GM23338 (cell line): ENCODE measurements at regions not wholly inside any gene's neighbourhood (a gene's known extent, or its start where the extent isn't known, plus 50 kb on each side); places are given as distances from the start of the nearest gene placed in this dataset.

Experiments used
- ATAC-seq: fragments of 200-7000 bp; cut with Tn5 transposase; 3 replicates; pipeline ENCODE4 v1.9.1; 2020
- DNase-seq: peaks from one replicate; pipeline ENCODE4 v3.0.0-alpha.2; 2015; ENCODE audit warnings: low spot score
- H2AFZ ChIP-seq: fragments of 200-600 bp; sonication (generic); 2 replicates; pipeline ENCODE4 v1.8.0; 2016; ENCODE audit warnings: antibody characterized with exemption, mild to moderate bottlenecking, moderate library complexity
- H3F3A ChIP-seq: fragments of 200-600 bp; sonication (generic); replicated peaks from 2 replicates; pipeline ENCODE4 v1.8.0; 2017; ENCODE audit warnings: antibody characterized with exemption, mixed run types, low read depth
- H3K27ac ChIP-seq: fragments of 200-600 bp; sonication (generic); 2 replicates; pipeline ENCODE4 v1.6.1; 2016; ENCODE audit warnings: low read depth
- H3K27me3 ChIP-seq: fragments of 200-600 bp; sonication (generic); 2 replicates; pipeline ENCODE4 v1.8.0; 2016; ENCODE audit warnings: mild to moderate bottlenecking, mixed run types, moderate library complexity; ENCODE audit not compliant: insufficient read depth
- H3K36me3 ChIP-seq: fragments of 200-600 bp; sonication (generic); 2 replicates; pipeline ENCODE4 v1.8.0; 2016; ENCODE audit warnings: mild to moderate bottlenecking; ENCODE audit not compliant: insufficient read depth
- H3K4me1 ChIP-seq: fragments of 200-600 bp; sonication (generic); 2 replicates; pipeline ENCODE4 v1.8.0; 2016; ENCODE audit warnings: mild to moderate bottlenecking, moderate library complexity; ENCODE audit not compliant: insufficient read depth
- H3K4me2 ChIP-seq: fragments of 200-600 bp; sonication (generic); 2 replicates; pipeline ENCODE4 v1.7.1; 2017; ENCODE audit warnings: mixed run types
- H3K4me3 ChIP-seq: fragments of 200-600 bp; sonication (generic); 2 replicates; pipeline ENCODE4 v1.6.1; 2016; ENCODE audit warnings: mixed run types
- H3K79me2 ChIP-seq: fragments of 200-600 bp; sonication (generic); replicated peaks from 2 replicates; pipeline ENCODE4 v1.8.0; 2017; ENCODE audit warnings: mild to moderate bottlenecking; ENCODE audit not compliant: insufficient read depth
- H3K9me2 ChIP-seq: fragments of 200-600 bp; sonication (generic); 2 replicates; pipeline ENCODE4 v1.8.0; 2017; ENCODE audit not compliant: insufficient read depth
- H4K20me1 ChIP-seq: fragments of 200-600 bp; sonication (generic); replicated peaks from 2 replicates; pipeline ENCODE4 v1.8.0; 2017; ENCODE audit warnings: mild to moderate bottlenecking; ENCODE audit not compliant: insufficient read depth
- H3K27ac Mint-ChIP-seq: 2 replicates; pipeline ENCODE4 v1.8.0; 2020; ENCODE audit warnings: inconsistent platforms, mild to moderate bottlenecking, moderate library complexity, mixed read lengths
- H3K27me3 Mint-ChIP-seq: 3 replicates; pipeline ENCODE4 v1.8.0; 2022; ENCODE audit warnings: low read depth, mild to moderate bottlenecking, moderate library complexity, mixed read lengths, inconsistent platforms; ENCODE audit not compliant: insufficient read depth, poor library complexity
- H3K36me3 Mint-ChIP-seq: 3 replicates; pipeline ENCODE4 v1.8.0; 2021; ENCODE audit warnings: low read depth, mild to moderate bottlenecking, inconsistent platforms, moderate library complexity, mixed read lengths
- H3K4me1 Mint-ChIP-seq: 3 replicates; pipeline ENCODE4 v1.8.0; 2020; ENCODE audit warnings: mild to moderate bottlenecking, inconsistent platforms, mixed read lengths
- H3K4me3 Mint-ChIP-seq: 3 replicates; pipeline ENCODE4 v1.8.0; 2021; ENCODE audit warnings: moderate library complexity, mild to moderate bottlenecking, inconsistent platforms, mixed read lengths
- H3K9me3 Mint-ChIP-seq: 3 replicates; pipeline ENCODE4 v1.8.0; 2020; ENCODE audit warnings: moderate library complexity, mild to moderate bottlenecking, inconsistent platforms, mixed read lengths
- CREB1 ChIP-seq: fragments of 250-450 bp; sonication (Bioruptor Pico); IDR thresholded peaks from 2 replicates; pipeline ENCODE4 v1.5.0; 2020; ENCODE audit warnings: low read depth, mild to moderate bottlenecking, moderate library complexity
- EZH2 ChIP-seq: fragments of 200-600 bp; sonication (generic); IDR thresholded peaks from one replicate; pipeline ENCODE4 v1.8.0; 2017; ENCODE audit warnings: antibody characterized with exemption, mild to moderate bottlenecking, low read depth; ENCODE audit not compliant: unreplicated experiment
- EZH2phosphoT487 ChIP-seq: fragments of 200-600 bp; sonication (generic); IDR thresholded peaks from one replicate; pipeline ENCODE4 v1.8.1; 2018; ENCODE audit warnings: antibody characterized with exemption; ENCODE audit not compliant: unreplicated experiment
- JUNB ChIP-seq: IDR thresholded peaks from one replicate; pipeline ENCODE4 v1.6.1; 2016; ENCODE audit warnings: antibody characterized with exemption; ENCODE audit not compliant: unreplicated experiment
- NANOG ChIP-seq: IDR thresholded peaks from 2 replicates; pipeline ENCODE4 v1.6.1; 2016; ENCODE audit warnings: antibody characterized with exemption, borderline replicate concordance
- POLR2AphosphoS5 ChIP-seq: IDR thresholded peaks from 2 replicates; pipeline ENCODE4 v1.6.1; 2016; ENCODE audit warnings: antibody characterized with exemption, low read depth
- STAT1 ChIP-seq: IDR thresholded peaks from one replicate; pipeline ENCODE4 v1.6.1; 2016; ENCODE audit warnings: antibody characterized with exemption; ENCODE audit not compliant: unreplicated experiment
- ZNF114 ChIP-seq: fragments of 250-450 bp; sonication (Bioruptor Pico); IDR thresholded peaks from 2 replicates; pipeline ENCODE4 v1.5.0; 2020; ENCODE audit warnings: mild to moderate bottlenecking, moderate library complexity
- ZNF331 ChIP-seq: fragments of 250-450 bp; sonication (Bioruptor Pico); IDR thresholded peaks from 2 replicates; pipeline ENCODE4 v1.5.0; 2020; ENCODE audit warnings: low read depth, mild to moderate bottlenecking, moderate library complexity
- TF ChIP-seq, protein P1 (sequence below): IDR thresholded peaks from 2 replicates; pipeline ENCODE4 v1.6.1; 2016; ENCODE audit warnings: antibody characterized with exemption
- TF ChIP-seq, protein P2 (sequence below), 2 experiments: fragments of 200-600 bp in 1 of 2; sonication (generic) in 1 of 2; conservative IDR thresholded peaks; 2 replicates each; pipeline versions ENCODE4 v1.5.1 to v1.6.1; 2016 to 2017; ENCODE audit warnings: antibody characterized with exemption in 2 of 2, low read depth in 2 of 2, mild to moderate bottlenecking in 2 of 2, moderate library complexity in 1 of 2
- TF ChIP-seq, protein P3 (sequence below): fragments of 250-450 bp; sonication (Bioruptor Pico); IDR thresholded peaks from 2 replicates; pipeline ENCODE4 v1.5.0; 2020; ENCODE audit warnings: mild to moderate bottlenecking, moderate library complexity
- TF ChIP-seq, protein P4 (sequence below): IDR thresholded peaks from one replicate; pipeline ENCODE4 v1.6.1; 2018; ENCODE audit warnings: antibody characterized with exemption; ENCODE audit not compliant: unreplicated experiment

DNA sequence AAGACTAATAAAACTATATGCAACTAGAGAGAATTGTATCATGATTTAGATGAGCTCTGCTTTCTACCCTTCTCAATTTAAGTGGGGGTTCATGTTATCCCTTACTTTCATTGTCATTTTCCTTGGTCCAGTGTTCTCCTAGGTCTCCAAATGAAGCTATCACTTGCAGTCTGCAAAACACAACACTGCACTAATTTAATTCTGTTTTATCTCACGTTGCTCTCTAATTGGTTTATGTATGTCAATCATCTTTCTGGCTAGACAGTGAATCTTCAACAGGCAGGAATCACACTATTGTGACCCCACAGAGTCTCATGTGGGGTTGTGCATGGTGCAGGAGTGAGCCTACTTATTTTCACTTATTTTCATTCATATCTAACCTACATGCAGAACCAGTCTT lies 348.3 kb upstream of the SYT4 start:
- Histone ChIP-seq H3K27ac (no peak overlapping the region), H4K20me1 (no peaks in the 10 kb centered on the region), H3F3A (no peaks in the 10 kb centered on the region), H3K4me2 (no peak overlapping the region), H2AFZ (no peak overlapping the region), H3K4me1 (no peaks in the 10 kb centered on the region), H3K27me3 (no peaks in the 10 kb centered on the region), H3K9me2 (no peaks in the 10 kb centered on the region), H3K4me3 (no peak overlapping the region), H3K79me2 (no peaks in the 10 kb centered on the region), H3K36me3 (no peaks in the 10 kb centered on the region)
- H3K4me3 Mint-ChIP-seq, result no peak overlapping the region
- no peaks in the 10 kb centered on the region for H3K27me3 Mint-ChIP-seq
- ATAC-seq (no peak), DNase-seq (no peak)
- peaks cover 2% of the 10 kb centered on the region; the same call in 1 of the 3 replicates for H3K4me1 Mint-ChIP-seq
- H3K9me3 Mint-ChIP-seq, result no peaks in the 10 kb centered on the region
- TF ChIP-seq ZNF114 (CRISPR knock-in tag), result no peak
- TF ChIP-seq EZH2phosphoT487, result no peak
- TF ChIP-seq, protein P1, sequence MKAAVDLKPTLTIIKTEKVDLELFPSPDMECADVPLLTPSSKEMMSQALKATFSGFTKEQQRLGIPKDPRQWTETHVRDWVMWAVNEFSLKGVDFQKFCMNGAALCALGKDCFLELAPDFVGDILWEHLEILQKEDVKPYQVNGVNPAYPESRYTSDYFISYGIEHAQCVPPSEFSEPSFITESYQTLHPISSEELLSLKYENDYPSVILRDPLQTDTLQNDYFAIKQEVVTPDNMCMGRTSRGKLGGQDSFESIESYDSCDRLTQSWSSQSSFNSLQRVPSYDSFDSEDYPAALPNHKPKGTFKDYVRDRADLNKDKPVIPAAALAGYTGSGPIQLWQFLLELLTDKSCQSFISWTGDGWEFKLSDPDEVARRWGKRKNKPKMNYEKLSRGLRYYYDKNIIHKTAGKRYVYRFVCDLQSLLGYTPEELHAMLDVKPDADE, result no peak
- TF ChIP-seq, protein P2, sequence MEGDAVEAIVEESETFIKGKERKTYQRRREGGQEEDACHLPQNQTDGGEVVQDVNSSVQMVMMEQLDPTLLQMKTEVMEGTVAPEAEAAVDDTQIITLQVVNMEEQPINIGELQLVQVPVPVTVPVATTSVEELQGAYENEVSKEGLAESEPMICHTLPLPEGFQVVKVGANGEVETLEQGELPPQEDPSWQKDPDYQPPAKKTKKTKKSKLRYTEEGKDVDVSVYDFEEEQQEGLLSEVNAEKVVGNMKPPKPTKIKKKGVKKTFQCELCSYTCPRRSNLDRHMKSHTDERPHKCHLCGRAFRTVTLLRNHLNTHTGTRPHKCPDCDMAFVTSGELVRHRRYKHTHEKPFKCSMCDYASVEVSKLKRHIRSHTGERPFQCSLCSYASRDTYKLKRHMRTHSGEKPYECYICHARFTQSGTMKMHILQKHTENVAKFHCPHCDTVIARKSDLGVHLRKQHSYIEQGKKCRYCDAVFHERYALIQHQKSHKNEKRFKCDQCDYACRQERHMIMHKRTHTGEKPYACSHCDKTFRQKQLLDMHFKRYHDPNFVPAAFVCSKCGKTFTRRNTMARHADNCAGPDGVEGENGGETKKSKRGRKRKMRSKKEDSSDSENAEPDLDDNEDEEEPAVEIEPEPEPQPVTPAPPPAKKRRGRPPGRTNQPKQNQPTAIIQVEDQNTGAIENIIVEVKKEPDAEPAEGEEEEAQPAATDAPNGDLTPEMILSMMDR (conservative IDR thresholded peaks at IDR 0.05; ENCODE audit: low read depth in 2 of 2), result no peak
- TF ChIP-seq, protein P3, sequence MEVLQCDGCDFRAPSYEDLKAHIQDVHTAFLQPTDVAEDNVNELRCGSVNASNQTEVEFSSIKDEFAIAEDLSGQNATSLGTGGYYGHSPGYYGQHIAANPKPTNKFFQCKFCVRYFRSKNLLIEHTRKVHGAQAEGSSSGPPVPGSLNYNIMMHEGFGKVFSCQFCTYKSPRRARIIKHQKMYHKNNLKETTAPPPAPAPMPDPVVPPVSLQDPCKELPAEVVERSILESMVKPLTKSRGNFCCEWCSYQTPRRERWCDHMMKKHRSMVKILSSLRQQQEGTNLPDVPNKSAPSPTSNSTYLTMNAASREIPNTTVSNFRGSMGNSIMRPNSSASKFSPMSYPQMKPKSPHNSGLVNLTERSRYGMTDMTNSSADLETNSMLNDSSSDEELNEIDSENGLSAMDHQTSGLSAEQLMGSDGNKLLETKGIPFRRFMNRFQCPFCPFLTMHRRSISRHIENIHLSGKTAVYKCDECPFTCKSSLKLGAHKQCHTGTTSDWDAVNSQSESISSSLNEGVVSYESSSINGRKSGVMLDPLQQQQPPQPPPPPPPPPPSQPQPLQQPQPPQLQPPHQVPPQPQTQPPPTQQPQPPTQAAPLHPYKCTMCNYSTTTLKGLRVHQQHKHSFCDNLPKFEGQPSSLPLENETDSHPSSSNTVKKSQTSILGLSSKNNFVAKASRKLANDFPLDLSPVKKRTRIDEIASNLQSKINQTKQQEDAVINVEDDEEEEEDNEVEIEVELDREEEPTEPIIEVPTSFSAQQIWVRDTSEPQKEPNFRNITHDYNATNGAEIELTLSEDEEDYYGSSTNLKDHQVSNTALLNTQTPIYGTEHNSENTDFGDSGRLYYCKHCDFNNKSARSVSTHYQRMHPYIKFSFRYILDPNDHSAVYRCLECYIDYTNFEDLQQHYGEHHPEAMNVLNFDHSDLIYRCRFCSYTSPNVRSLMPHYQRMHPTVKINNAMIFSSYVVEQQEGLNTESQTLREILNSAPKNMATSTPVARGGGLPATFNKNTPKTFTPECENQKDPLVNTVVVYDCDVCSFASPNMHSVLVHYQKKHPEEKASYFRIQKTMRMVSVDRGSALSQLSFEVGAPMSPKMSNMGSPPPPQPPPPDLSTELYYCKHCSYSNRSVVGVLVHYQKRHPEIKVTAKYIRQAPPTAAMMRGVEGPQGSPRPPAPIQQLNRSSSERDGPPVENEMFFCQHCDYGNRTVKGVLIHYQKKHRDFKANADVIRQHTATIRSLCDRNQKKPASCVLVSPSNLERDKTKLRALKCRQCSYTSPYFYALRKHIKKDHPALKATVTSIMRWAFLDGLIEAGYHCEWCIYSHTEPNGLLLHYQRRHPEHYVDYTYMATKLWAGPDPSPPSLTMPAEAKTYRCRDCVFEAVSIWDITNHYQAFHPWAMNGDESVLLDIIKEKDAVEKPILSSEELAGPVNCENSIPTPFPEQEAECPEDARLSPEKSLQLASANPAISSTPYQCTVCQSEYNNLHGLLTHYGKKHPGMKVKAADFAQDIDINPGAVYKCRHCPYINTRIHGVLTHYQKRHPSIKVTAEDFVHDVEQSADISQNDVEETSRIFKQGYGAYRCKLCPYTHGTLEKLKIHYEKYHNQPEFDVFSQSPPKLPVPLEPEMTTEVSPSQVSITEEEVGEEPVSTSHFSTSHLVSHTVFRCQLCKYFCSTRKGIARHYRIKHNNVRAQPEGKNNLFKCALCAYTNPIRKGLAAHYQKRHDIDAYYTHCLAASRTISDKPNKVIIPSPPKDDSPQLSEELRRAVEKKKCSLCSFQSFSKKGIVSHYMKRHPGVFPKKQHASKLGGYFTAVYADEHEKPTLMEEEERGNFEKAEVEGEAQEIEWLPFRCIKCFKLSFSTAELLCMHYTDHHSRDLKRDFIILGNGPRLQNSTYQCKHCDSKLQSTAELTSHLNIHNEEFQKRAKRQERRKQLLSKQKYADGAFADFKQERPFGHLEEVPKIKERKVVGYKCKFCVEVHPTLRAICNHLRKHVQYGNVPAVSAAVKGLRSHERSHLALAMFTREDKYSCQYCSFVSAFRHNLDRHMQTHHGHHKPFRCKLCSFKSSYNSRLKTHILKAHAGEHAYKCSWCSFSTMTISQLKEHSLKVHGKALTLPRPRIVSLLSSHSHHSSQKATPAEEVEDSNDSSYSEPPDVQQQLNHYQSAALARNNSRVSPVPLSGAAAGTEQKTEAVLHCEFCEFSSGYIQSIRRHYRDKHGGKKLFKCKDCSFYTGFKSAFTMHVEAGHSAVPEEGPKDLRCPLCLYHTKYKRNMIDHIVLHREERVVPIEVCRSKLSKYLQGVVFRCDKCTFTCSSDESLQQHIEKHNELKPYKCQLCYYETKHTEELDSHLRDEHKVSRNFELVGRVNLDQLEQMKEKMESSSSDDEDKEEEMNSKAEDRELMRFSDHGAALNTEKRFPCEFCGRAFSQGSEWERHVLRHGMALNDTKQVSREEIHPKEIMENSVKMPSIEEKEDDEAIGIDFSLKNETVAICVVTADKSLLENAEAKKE (CRISPR knock-in tag), result no peak
- no peak for TF ChIP-seq ZNF331
- TF ChIP-seq, protein P4, sequence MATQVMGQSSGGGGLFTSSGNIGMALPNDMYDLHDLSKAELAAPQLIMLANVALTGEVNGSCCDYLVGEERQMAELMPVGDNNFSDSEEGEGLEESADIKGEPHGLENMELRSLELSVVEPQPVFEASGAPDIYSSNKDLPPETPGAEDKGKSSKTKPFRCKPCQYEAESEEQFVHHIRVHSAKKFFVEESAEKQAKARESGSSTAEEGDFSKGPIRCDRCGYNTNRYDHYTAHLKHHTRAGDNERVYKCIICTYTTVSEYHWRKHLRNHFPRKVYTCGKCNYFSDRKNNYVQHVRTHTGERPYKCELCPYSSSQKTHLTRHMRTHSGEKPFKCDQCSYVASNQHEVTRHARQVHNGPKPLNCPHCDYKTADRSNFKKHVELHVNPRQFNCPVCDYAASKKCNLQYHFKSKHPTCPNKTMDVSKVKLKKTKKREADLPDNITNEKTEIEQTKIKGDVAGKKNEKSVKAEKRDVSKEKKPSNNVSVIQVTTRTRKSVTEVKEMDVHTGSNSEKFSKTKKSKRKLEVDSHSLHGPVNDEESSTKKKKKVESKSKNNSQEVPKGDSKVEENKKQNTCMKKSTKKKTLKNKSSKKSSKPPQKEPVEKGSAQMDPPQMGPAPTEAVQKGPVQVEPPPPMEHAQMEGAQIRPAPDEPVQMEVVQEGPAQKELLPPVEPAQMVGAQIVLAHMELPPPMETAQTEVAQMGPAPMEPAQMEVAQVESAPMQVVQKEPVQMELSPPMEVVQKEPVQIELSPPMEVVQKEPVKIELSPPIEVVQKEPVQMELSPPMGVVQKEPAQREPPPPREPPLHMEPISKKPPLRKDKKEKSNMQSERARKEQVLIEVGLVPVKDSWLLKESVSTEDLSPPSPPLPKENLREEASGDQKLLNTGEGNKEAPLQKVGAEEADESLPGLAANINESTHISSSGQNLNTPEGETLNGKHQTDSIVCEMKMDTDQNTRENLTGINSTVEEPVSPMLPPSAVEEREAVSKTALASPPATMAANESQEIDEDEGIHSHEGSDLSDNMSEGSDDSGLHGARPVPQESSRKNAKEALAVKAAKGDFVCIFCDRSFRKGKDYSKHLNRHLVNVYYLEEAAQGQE, result no peak
- TF ChIP-seq CREB1, result no peak
- TF ChIP-seq NANOG, result no peak
- TF ChIP-seq STAT1, result no peak
- no peak for TF ChIP-seq EZH2
- no peak for TF ChIP-seq JUNB
- no peak for TF ChIP-seq POLR2AphosphoS5
- no peak overlapping the region for H3K27ac Mint-ChIP-seq
- H3K36me3 Mint-ChIP-seq, result no peaks in the 10 kb centered on the region
